Mucosa of stomach (tissue), 1 donor: ENCODE measurements at regions not wholly inside any gene's neighbourhood (a gene's known extent, or its start where the extent isn't known, plus 50 kb on each side); places are given as distances from the start of the nearest gene placed in this dataset.
"Not testable (repeated sequence)": the region's sequence is repeated elsewhere in the genome, so short reads cannot be mapped to it uniquely, and the experiment has no call there.

ENCODE experiments used
- H3K27me3 ChIP-seq: one replicate; pipeline ENCODE4 v1.7.0; 2013; ENCODE audit warnings: mild to moderate bottlenecking, low read length; ENCODE audit not compliant: control insufficient read depth, insufficient read depth
- H3K36me3 ChIP-seq: one replicate; pipeline ENCODE4 v1.7.0; 2013; ENCODE audit warnings: low read length; ENCODE audit not compliant: control insufficient read depth, insufficient read depth
- H3K4me1 ChIP-seq: one replicate; pipeline ENCODE4 v1.7.0; 2013; ENCODE audit warnings: mild to moderate bottlenecking, low read length; ENCODE audit not compliant: control insufficient read depth, insufficient read depth
- H3K4me3 ChIP-seq: one replicate; pipeline ENCODE4 v1.7.0; 2013; ENCODE audit warnings: low read length
- H3K9ac ChIP-seq: one replicate; pipeline ENCODE4 v1.7.0; 2013; ENCODE audit warnings: mild to moderate bottlenecking, low read length, moderate library complexity
- H3K9me3 ChIP-seq: one replicate; pipeline ENCODE4 v1.7.0; 2013; ENCODE audit warnings: mild to moderate bottlenecking, low read length, moderate library complexity; ENCODE audit not compliant: control insufficient read depth
- donor health status: Pancreatic carcinoma.

DNA sequence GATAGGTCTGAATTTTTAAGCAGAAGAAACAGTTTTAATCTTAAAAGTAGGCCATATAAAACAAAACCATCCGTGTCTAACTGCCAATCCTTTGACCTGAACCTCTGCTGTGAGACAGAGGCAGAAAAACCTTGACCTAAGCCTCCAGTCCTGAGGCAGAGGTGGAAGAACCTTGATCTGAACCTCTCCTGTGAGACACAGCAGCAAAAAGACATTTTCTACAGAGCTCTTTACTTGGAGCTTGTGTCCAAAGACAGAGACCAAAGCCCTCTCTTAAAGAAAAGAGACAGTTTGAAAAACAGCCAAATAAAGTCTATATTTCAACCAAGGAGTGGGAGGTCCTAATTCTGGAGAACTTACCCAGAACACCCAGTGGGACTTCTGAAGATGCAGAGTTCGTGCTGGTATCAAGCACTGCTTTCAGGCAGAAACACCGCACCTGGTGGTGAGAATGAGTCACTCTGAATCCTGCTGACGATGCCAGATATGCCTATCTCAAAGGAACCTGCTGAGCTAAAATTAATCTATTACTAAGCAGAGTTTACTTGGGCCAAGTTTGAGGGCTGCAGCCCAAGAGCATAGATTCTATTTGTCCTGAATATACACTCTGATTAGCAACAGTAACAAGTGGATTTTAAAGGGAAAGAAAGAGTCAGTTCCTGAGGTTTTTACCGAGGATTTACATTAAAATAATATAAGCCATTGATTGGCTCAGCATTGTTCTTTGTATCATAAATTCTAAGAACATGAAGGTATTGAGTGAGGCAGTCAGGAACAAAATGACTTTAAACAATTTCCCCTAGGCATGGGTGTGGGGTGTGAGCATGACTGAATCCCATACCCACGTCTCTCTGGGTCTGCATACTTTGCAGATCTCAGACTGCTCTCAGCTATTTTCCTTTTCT is 806.4 kb downstream of the TRIB2 start:
- peak overlapping the region; percentile 85 for H3K9ac ChIP-seq
- H3K4me1 ChIP-seq: peaks cover 17% of the 10 kb centered on the region
- no peaks in the 10 kb centered on the region for H3K36me3 ChIP-seq
- no peaks in the 10 kb centered on the region for H3K27me3 ChIP-seq
- no peaks in the 10 kb centered on the region for H3K9me3 ChIP-seq
- peak overlapping the region; percentile 55 for H3K4me3 ChIP-seq

DNA sequence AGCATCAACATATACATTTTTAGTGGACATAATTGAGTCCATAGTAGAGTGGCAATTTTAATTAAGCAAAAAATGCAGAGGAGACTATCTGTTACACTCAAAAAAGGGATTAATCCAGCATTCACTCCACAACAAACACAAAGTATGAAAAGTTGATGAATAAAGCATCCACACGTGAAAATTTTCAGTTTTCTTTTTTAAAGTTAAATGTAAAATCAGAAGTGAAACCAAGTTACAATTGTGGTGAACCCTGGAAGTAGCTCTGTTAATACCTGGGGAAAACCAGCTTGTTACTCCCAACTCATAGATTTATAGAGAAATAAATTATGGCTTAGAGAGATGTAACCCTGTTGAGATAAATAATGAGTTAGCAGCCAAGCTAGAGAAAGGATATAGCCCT is 807.8 kb downstream of the TRIB2 start:
- Histone ChIP-seq H3K4me3 (no peak overlapping the region), H3K9ac (no peak overlapping the region), H3K27me3 (no peaks in the 10 kb centered on the region), H3K4me1 (peaks cover 12% of the 10 kb centered on the region), H3K9me3 (no peaks in the 10 kb centered on the region), H3K36me3 (no peaks in the 10 kb centered on the region)

DNA sequence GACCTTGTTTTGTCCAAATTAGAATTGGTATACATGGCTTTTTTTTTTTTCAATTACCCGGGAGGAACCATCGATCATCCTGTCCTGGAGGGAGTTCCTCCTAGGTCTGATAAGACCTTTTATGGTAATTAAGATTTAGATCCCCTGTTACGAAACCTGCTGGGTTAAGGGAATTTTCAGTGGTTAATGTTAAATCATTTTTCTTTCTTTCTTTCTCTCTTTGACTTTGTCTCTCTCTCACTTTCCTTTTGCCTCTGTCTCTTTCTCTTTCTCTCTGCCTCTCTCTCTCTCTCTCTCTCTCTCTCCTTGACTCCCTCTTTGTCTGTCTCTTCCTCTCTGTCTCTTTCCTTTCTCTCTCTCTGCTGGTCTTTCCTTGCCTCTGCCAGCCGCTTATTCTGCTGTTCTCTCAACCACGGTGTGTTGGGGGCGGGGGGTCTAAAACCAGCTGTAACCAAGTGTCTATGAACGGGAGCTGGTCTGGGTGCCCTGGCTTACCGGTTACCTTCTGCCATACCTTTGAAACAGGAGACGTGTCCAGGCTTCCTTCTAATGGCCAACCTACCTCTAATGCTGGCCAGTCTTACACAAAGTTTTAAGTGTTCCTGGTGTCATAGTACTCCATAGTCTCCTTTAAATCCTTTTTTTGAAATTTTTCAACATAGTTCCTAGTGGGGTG is 815.1 kb downstream of the TRIB2 start:
- not testable (repeated sequence) for H3K4me3 ChIP-seq

DNA sequence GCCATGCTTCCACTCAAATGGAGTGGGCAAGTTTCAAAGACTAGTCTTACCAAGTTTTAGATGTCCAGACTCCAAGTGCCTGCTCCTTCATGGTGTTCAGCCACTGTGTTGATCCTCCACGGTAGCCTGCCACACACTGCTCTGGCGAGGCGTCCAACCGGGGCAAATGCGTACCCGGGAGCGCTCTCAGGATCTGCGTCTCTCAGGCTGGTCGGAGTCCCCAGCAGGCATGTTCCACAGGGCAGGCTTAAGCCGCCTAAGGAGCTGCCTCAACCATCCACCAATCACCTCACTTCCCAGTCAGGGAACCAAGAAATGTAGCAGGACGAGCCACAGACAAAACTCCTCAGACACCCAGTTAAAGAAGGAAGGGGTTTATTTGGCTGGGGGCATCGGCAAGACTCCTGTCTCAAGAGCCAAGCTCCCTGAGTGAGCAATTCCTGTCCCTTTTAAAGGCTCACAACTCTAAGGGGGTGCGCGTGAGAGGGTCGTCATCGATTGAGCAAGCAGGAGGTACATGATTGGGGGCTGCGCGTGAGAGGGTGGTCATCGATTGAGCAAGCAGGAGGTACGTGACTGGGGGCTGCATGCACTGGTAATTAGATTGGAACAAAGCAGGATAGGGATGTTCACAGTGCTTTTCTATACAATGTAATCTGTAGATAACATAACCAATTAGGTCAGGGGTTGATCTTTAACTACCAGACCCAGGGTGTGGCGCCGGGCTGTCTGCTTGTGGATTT is 816.2 kb downstream of the TRIB2 start:
- H3K36me3 ChIP-seq, H3K27me3 ChIP-seq, H3K4me1 ChIP-seq, H3K9me3 ChIP-seq, H3K9ac ChIP-seq, H3K4me3 ChIP-seq: not testable (repeated sequence)

More for the DNA sequence above, 815.1 kb downstream of the TRIB2 start:
- not testable (repeated sequence) for H3K4me1 ChIP-seq, H3K36me3 ChIP-seq, H3K9me3 ChIP-seq, H3K27me3 ChIP-seq
- H3K9ac ChIP-seq: peak overlapping the region; percentile 22

DNA sequence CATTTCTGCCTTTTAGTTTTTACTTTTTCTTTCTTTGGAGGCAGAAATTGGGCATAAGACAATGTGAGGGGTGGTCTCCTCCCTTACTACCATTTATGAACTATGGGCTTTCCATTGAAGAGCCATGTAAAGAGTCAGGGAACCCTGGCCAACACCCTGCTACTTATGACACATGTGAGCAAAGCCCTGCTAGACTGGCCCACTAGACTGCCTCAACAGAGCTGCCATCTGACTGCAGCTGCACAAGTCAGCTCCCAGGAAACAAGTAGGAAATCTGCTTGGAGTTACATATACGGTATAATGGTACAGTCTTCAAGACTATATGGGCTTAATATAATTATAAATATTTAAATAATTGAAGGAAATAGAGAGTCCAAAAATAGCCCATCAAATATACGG is 816.8 kb downstream of the TRIB2 start:
- Histone ChIP-seq H3K9ac (no peak overlapping the region), H3K9me3 (no peaks in the 10 kb centered on the region), H3K4me3 (no peak overlapping the region), H3K27me3 (no peaks in the 10 kb centered on the region), H3K4me1 (peaks cover 8% of the 10 kb centered on the region), H3K36me3 (no peaks in the 10 kb centered on the region)

DNA sequence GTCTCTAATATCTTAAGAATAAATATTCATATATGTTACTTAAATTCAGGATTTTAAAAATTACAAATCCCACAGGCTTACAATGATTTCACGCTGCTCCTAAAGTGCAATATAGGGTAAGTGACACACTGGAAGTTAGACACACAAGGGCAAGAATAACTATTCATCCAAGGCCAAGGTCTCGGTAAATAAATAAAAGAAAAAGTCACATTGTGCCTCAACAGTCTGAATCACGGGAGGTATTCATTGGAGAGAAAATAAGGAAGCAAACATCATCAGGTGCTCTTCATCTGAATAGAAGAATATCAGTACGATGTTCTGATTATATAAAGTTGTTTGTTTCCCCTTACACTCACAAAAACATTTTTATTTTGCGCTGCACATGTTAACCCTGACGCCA is 820.2 kb downstream of the TRIB2 start:
- no peaks in the 10 kb centered on the region for H3K36me3 ChIP-seq
- H3K9ac ChIP-seq: peak overlapping the region; percentile 38
- peaks cover 9% of the 10 kb centered on the region for H3K4me1 ChIP-seq
- H3K9me3 ChIP-seq: no peaks in the 10 kb centered on the region
- no peaks in the 10 kb centered on the region for H3K27me3 ChIP-seq
- peak overlapping the region; percentile 5 for H3K4me3 ChIP-seq

DNA sequence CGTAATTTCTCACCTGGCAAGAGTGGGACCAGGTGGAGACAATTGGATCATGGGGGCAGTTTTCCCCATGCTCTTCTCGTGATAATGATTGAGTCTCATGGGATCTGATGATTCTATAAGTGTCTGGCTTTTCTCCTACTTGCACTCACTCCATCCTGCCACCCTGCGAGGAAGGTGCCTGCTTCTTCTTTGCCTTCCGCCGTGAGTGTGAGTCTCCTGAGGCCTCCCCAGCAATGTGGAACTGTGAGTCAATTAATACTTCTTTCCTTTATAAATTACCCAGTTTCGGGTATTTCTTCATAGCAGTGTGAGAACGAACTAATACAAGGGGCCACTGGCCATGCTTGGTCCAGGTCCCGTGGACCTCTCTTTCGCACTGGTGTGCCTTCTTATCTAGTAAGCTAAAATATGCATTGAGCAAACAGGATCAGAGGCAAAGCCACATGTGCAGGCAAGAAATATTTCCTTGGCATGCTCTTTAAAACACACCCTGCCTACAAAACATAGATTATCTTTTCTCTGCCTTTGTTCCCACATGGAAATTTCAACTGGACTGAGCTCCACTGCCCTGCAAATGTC is 821.1 kb downstream of the TRIB2 start:
- Histone ChIP-seq H3K9me3 (no peaks in the 10 kb centered on the region), H3K4me3 (no peak overlapping the region), H3K27me3 (no peaks in the 10 kb centered on the region), H3K4me1 (peaks cover 4% of the 10 kb centered on the region), H3K9ac (peak overlapping the region; percentile 38), H3K36me3 (no peaks in the 10 kb centered on the region)

DNA sequence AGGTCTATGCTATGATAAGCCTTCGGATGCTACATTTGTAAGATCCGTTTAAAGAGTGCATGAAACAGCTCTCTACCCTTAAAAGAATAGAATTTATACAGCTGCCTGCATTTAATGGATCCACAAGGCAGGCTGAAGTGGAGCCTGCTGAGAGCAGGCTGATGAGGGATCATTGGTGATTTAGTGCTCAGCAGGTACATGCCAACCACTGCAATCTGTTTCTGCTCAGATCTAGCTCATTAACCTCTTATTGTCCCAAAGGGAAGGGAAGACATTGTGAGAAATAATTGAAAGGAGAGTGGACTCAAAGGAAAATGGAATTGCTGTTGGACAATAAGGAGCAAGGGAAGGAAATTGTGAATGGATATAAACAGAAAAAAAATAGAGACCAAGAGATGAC is 822.6 kb downstream of the TRIB2 start:
- no peaks in the 10 kb centered on the region for H3K36me3 ChIP-seq
- no peak overlapping the region for H3K9ac ChIP-seq
- no peak overlapping the region for H3K4me3 ChIP-seq
- no peaks in the 10 kb centered on the region for H3K9me3 ChIP-seq
- peaks cover 4% of the 10 kb centered on the region for H3K4me1 ChIP-seq
- no peaks in the 10 kb centered on the region for H3K27me3 ChIP-seq

DNA sequence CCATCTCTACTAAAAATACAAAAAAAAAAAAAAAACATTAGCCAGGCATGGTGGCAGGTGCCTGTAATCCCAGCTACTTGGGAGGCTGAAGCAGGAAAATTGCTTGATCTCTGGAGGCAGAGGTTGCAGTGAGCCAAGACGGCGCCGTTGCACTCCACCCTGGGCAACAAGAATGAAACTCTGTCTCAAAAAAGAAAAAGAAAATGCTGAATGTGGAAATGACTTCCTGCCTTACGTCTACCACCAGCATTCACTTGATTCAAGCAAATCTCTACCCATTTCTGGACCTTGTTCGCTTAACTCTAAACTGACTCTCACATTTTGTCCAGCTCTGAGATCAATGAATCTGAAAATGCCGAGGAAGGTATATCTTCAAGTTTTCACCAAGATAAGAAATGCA is 825.3 kb downstream of the TRIB2 start:
- no peaks in the 10 kb centered on the region for H3K36me3 ChIP-seq
- no peak overlapping the region for H3K9ac ChIP-seq
- no peaks in the 10 kb centered on the region for H3K9me3 ChIP-seq
- H3K4me3 ChIP-seq: no peak overlapping the region
- no peaks in the 10 kb centered on the region for H3K27me3 ChIP-seq
- peaks cover 4% of the 10 kb centered on the region for H3K4me1 ChIP-seq

DNA sequence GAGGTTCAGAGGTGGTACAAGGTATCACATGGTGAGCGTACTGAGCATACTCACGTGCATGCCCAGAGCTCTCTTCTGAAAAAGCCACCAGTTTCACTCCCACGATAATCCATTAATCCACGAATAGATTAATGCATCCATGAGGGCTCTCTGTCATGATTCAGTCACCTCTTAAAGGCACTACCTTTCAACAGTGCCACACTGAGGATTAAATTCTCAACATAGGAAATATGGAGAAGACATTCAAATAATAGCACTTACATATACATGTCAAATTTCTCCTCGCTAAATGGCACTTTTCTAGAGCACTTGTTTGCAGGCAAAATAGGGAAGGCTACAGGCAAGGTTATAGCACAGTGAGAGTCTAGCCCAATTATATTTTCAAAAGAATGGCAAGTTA is 825.9 kb downstream of the TRIB2 start:
- Histone ChIP-seq H3K9ac (no peak overlapping the region), H3K27me3 (no peaks in the 10 kb centered on the region), H3K36me3 (no peaks in the 10 kb centered on the region), H3K4me1 (peaks cover 4% of the 10 kb centered on the region), H3K4me3 (no peak overlapping the region), H3K9me3 (no peaks in the 10 kb centered on the region)

DNA sequence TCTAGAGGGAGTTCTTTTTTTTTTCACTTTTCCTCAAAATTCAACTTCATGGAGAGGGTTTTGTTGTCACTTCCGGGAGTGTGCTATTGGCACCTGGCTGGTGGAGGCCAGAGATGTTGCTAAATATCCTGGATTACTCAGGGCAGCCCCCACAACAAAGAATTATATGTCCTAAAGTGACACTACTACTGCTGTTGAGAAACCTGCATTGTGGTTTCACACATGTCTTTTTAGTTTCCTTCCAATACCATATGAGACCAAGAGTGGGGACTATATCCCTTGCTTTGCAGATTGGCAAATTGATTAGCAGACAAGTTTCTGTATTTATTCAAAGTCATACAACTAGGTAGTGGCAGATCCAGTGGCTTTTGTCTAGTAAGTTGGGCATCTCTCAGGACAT is 826.8 kb downstream of the TRIB2 start:
- Histone ChIP-seq H3K9ac (no peak overlapping the region), H3K4me3 (no peak overlapping the region), H3K4me1 (peaks cover 4% of the 10 kb centered on the region), H3K9me3 (no peaks in the 10 kb centered on the region), H3K36me3 (no peaks in the 10 kb centered on the region), H3K27me3 (no peaks in the 10 kb centered on the region)

DNA sequence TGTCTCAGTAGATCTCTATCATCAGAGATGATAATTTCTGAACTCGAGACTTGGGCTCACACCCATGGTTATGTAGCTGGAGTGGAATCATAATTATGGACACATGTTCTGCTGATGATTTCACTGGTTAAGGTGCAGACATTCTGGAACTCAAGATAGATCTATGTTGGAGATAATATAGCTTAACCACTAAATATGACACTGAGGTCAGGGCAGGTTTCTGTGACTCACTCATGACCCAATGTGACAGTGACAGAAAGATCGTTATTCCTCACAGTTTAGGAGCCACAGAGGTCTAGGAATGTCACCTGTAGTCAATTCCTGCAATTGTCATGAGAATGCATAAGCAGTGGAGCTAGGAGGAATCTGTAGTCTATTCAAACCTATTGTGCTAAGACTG is 828.6 kb downstream of the TRIB2 start:
- Histone ChIP-seq H3K9me3 (no peaks in the 10 kb centered on the region), H3K36me3 (no peaks in the 10 kb centered on the region), H3K27me3 (no peaks in the 10 kb centered on the region), H3K9ac (no peak overlapping the region), H3K4me3 (no peak overlapping the region), H3K4me1 (no peaks in the 10 kb centered on the region)
